GM18498 (cell line): ENCODE measurements at regions not wholly inside any gene's neighbourhood (a gene's known extent, or its start where the extent isn't known, plus 50 kb on each side); places are given as distances from the start of the nearest gene placed in this dataset.

ENCODE experiments used
- ATAC-seq: cut with Tn5 transposase; IDR thresholded peaks from one replicate; pipeline ENCODE4 v1.9.1; 2021; ENCODE audit warnings: mild to moderate bottlenecking, moderate library complexity; ENCODE audit not compliant: unreplicated experiment

DNA sequence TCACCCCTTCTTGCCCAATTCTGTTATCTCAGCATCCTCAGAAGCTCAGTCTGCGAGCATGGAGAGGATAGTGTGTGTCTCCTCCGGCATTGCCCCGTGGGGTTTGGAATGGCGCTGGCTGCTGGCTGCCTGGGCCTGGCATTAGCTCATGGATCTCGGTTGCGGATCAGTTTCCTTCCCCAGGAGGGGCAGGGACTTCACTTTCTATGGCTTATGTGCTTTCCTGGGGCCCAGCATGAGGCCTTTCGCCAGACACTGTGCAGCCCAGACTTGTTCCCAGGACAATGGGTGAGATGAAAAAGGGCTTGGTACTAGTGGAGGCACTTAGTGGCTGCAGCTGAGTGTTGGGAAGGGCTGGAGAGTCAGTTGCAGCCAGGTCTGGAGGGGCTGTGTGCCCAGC, 143.3 kb downstream of the GLI2 start:
- ATAC-seq = no peak

GRCh38 chr2:120879431-120880295, 144.0 kb downstream of the GLI2 start:
- ATAC-seq = no peak

DNA sequence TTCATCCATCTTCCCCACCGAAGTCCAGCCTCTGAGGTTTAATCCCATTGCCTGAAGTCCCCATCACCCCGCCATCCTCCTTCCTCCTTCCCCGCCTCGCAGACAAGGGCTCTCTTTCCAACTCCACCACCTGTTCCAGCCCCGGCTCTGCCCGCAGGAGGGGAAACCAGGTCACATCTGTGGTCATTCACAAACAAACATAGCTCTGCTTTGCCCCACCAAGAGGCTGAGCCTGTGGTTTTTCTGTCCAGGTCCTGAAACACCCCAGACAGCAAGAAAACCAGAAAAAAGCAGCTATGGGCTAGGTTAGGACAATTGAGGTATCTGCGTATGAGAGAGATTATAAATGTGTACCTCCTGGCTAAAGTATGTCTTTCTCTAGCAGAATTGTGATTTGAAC, 144.7 kb downstream of the GLI2 start:
- no peak for ATAC-seq

DNA sequence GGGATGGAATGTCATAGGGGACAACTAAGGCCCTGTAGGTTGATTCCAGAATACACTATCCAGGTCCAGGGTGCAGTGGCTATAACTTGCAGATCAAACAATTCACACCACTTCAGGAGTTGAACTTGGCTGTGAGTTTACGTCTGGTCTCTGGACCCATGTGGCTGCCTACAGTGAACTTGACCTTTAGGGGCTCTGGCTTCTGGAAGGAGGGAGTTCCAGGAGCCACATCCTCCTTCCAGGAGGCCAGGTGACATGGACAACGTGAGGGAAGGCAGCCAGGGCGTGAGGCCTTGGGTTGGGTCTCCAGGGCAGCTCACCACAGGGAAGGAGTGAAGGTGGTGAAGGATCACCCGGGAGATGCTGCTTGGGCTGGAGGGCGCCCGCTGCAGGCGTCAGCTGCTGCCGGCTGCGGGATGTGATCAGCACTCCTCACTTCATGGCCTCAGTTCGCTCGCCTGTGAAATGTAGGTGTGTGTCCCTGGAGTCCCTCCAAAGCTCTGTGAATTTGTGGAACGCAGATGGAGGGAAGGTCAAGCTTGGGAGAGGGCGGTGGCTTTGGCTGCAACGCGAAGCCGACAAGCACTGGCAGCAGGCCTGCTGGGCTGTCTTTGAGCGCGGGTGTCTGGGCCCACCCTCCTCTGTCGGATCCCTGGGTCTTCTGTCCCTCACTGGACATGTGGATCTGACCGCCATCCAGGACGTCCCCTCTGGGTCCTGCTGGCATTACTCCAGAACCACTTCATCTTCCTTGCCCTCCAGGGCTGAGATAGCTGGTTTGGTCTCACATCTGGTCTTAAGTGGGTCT, 146.5 kb downstream of the GLI2 start:
- ATAC-seq = no peak

DNA sequence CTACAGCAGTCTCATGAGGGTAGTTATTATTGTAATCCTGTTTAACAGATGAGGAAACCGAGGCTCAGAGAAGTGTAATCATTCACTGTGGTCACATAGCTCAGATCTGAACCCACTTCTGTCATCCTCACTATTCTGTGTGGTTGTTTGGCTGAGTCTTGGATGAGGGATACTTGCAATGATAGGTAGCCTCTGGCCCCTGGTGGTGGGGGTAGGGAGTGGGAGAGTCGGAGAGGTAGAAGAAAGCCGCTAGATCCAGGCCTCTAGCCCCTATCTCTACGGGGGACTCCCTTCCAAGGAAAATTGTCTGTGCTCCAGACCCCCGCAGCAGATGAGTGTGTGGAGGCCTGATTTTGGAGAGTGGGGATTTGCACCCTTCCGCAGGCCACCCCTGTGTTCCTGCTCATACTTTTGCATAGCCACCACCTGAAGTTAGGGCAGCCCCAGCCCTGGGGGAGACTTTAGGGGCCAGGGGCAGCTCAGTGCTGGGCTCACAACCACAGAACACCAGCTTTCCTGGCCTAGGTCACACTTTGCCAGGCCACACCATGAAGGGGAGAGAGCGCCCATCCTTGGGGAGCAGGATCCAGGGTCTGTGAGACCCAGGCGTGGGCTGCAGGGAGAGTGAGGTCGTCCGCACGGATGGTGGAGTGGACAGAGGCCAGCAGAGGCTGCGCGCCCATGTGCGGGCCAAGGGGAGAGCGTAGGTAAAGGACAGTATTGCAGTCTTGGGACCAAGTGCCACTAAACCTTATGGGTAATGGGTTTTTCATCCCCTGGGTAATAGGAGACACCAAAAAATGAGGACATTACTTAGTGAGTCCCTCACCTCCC, 148.2 kb downstream of the GLI2 start:
- ATAC-seq = no peak

DNA sequence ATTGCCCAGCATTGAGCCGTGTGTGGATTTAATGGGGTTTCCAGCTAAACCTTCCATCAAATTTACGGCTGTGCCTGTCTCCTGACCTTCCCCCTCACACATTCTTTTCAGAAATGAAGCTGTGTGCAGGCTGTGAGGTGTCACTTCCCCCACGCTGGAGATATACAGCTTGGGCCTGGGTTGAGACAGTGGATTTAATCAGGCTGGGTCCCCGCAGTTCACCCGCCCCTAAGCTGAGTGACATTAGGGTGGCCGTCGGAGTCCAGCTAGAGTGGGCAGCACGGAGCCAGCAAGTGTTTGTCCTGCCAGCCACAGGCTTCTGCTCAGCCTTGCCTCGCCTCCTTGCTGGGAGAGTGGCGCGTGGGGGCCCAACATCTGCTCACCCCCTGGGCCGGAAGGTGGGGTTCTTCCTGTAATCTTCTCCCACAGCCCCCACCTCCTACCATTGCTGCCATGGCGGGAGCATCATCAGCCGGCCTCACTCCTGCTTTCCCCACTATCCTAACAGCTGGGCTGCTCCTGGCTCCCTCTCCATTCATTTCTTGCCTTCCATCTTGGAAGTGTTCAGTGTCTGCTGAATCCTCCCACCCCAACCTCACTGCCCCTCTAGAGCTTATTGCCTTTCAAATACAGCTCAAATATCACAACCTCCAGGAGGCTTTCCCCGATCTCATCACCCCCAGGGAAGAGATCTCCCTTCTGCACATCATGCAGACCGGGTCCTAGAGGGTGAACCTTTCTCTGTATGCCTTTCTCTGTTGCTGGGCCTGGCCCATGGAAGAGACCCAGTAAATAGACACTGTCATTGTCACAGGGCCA, 149.0 kb downstream of the GLI2 start:
- no peak for ATAC-seq

- ATAC-seq = no peak
Observed at GRCh38 chr2:120885321-120885720, 149.7 kb downstream of the GLI2 start.

DNA sequence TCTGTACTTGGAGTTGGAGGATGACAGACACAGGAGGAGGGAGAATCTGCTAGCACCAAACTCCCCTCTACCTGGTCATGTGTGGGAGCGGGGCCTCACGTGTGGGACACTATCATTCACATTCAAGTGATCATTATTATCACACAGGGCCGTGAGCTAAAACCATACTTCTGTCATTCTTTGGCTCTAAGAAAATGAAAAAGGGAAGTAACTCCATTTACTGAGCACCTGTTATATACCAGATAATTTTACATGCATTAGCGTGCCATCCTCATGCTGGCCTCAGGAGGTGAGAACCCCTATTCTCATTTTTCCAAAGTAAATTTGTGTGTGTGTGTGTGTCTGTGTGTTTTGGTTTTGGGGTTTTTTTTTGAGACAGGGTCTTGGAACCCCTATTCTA, 150.1 kb downstream of the GLI2 start:
- no peak for ATAC-seq

GRCh38 chr2:120886534-120887319, 151.1 kb downstream of the GLI2 start:
- ATAC-seq = no peak

DNA sequence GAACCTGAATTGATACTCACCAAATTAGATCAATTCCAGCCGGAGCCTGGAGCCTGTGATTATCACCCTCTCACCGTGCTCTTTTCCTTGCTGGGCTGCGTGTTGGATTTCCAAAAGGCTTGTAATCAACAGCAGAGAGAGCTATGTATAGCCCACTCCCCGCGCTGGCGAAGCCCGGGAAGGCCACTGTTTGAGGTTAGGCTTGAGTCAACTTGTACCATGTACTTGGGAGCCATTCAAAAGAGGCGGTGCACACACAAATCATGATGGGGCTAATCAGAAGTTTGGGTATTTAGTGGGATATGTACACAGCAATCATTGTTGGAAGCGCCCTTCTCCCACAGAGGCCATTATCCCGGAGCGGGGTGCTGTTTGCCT, 151.6 kb downstream of the GLI2 start:
- no peak for ATAC-seq

GRCh38 chr2:120887741-120888231, 152.1 kb downstream of the GLI2 start:
- no peak for ATAC-seq

DNA sequence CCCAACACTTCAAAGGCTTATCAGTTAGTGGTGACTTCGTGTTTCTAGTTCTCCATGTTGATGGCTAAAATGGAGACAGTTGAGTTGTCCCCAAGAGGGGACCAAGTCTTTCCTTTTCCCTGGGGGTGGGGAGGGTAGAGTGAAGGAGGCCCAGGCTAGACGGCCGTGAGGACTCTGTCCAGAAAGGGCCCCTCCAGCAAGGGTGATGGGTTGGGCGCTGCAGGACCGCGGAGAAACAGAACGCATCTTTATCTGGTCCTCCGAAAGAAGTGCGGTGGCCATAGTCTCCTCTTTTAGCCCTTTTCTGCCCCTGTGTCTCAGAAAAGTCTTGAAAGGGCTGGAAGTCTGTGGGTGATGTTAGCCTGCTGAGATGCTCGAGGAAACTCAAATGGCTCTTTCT, 153.2 kb downstream of the GLI2 start:
- no peak for ATAC-seq

DNA sequence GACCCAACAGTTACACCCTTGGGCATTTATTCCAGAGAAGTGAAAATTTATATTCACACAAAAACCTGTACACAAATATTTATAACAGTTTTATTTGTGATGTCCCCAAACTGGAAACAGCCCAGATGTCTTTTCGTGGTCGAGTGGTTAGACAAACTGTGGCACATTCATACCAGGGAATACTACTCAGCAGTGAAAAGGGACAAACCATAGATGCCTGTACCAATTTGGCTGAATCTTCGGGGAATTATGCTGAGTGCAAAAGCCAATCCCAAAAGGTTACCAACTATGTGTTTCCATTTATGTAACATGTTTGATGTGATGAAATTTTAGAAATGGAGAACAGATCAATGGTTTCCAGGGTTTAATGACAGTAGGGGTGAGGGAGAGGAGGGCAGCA, 154.3 kb downstream of the GLI2 start:
- no peak for ATAC-seq

DNA sequence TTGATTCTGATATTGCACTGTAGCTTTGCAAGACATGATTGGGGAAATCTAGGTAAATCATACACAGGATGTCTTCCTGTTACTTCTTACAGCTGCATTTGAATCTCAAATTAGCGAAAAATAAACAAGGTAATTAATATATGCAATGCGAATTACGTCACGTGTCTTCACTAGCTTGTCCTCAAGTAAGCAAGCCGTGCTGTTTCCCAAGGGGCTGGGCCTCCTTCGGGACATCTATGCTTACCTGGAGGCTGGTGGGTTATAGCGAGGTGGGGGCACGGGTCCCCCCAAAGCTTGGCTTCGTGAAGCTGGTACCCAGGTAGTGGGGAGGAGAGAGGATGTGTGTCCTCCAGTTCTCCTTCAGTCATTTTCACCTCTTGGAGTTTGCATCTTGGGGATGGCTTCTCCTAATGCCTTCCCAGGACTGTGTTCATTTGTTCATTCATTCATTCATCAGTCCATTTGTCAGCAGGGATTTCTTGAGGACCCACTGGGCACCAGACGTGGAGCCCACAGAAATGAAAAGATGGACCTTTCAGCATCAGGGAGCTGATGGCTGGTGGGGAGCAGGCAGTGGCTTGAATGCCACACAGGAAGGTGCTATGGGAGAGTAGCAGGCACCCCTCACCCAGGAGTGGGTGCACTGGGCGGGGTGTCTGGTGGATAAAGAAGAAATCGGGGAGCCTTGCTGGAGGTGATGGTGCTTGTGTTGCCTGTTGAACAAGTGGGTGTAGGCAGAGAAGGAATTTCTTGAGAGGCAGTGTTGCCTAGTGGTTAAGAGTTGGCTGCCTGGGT, 155.1 kb downstream of the GLI2 start:
- no peak for ATAC-seq

GRCh38 chr2:120892271-120892966, 156.8 kb downstream of the GLI2 start:
- no peak for ATAC-seq

DNA sequence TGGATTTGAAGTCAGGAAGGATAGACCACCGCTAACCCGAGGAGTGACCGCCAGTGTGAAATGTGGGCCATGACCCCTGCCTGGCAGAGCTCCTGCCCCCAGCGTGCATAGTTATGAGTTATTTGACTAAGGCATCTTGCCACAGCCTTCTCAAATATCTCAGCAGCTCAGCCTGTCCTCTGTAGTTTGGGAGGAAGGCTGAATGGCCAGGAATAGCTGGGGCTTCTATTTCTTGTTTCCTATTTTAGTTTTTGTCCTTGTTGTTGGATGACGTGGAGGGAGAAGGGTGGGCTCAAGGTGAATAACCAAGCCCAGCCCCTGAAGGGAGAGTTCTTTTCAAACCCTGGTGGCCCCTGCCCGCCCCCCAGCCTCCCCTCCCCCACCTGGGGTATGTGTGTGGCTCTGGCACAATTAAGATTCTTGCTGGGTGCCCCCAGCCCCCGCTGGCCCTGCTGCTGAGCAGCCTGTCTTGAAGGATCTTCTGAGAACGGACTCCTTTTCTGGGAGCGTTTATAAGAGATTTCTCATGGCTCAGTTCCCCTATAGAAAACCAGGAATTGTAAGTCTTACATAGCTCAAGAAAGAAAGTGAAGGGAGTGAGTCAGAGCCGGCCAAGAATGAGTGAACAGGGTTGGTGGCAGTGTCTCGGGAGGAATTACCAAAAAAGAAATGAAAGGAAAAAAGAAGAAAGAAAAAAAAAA, 157.4 kb downstream of the GLI2 start:
- no peak for ATAC-seq

DNA sequence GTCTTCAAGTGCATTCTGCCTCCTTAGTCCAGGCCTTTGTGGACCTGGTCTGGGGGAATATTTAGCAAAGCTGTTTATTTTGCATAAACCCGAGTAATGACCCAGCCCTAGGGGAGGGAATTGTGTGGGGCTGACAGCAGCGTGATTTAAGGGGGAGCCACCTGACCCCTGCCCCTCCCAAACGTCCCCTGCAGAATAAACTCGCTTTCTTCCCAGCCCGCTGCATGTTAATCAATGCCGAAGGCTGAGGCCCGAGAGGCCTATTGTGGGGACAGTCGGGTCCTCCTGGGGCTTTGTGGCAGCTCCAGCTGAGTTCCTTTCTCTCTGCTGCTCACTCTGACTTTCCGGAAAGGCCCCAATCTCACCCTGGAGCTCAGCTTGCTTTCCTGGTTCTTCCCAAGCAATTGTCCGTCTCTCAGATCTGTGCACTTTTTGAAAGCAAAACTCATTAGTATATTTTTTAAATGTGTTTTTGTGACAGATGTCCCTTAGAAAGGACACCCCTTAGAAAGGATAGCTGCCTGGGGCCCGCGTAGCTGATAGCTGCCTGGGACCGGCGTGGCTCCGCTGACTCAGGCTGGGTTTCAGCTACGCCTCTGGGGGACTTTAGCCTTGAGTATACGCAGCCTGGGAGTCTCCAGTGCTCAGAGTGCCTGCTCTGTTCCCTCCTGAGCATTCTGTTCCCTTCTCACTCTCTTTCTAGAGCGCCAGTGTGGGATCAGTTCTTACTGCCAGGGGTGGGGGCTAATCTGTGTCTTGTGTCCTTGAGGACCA, 158.3 kb downstream of the GLI2 start:
- no peak for ATAC-seq
